ENCODE measurements at regions not wholly inside any gene's neighbourhood (a gene's known extent, or its start where the extent isn't known, plus 50 kb on each side); places are given as distances from the start of the nearest gene placed in this dataset.

DNA sequence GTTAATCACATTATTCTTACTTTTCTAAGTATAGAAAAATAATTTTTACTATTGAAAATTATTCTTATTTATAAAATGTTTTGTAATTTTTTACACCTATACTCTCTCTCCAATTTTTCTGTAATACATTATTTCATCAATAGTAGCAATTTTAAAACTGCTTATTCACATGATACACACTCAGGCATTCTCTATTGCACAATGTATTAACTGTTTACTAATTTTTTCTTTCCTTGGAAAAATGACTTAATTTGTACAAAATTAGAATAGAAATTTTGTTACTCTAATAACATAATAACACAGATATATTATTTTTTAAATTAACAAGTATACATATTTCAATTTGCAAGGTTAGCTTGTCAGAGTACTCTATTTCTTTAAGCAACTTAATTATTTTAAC, 92.9 kb upstream of the PRKG1 start:
- TF ChIP-seq CTCF (IDR thresholded peaks at IDR 0.05; ENCODE audit: low read length) (no peak), EZH2 (optimal IDR thresholded peaks at IDR 0.05; ENCODE audit: low read depth, low read length) (no peak)
